ENCODE measurements at regions not wholly inside any gene's neighbourhood (a gene's known extent, or its start where the extent isn't known, plus 50 kb on each side); places are given as distances from the start of the nearest gene placed in this dataset.

GRCh38 chr13:89270736-89271135 is 1599.6 kb downstream of the SLITRK5 start:
- Histone ChIP-seq H3K9me3 (peaks cover 0 to 2% (median 0%) of the 10 kb centered on the region in 4 donors), H3K36me3 (no peaks in the 10 kb centered on the region), H3K27ac (no peak overlapping the region), H3K4me1 (no peaks in the 10 kb centered on the region), H3K27me3 (no peaks in the 10 kb centered on the region), H3K4me3 (no peak overlapping the region)
- intact Hi-C loops (cut with DNase I): no loop called here
- 63 to 69% methylated on average over 3 of the region's 3 CpGs for WGBS, 2 donors
- DNase-seq: no peak
- no peak for TF ChIP-seq POLR2AphosphoS5 (IDR thresholded peaks at IDR 0.05)
- no peak for TF ChIP-seq CTCF (IDR thresholded peaks at IDR 0.05)
- TF ChIP-seq EP300 (IDR thresholded peaks at IDR 0.05): no peak
- TF ChIP-seq POLR2A (IDR thresholded peaks at IDR 0.05): no peak

GRCh38 chr13:89279374-89279773 is 1608.2 kb downstream of the SLITRK5 start:
- H3K9me3 ChIP-seq: no peaks in the 10 kb centered on the region
- peak overlapping the region in 3 of 4 donors; percentile 65 to 74 (median 70) for H3K27ac ChIP-seq
- H3K4me3 ChIP-seq: no peak overlapping the region
- DNase-seq: peak; percentile 78
- H3K36me3 ChIP-seq: no peaks in the 10 kb centered on the region
- H3K27me3 ChIP-seq: no peaks in the 10 kb centered on the region
- intact Hi-C loops (cut with DNase I): no loop called here
- H3K4me1 ChIP-seq: peaks cover 0 to 19% (median 12%) of the 10 kb centered on the region in 4 donors
- 72 to 77% methylated on average over 5 of the region's 5 CpGs for WGBS, 2 donors
- TF ChIP-seq CTCF (IDR thresholded peaks at IDR 0.05) (no peak), EP300 (IDR thresholded peaks at IDR 0.05) (peak in 3 of 4 donors; percentile 23 to 74 (median 46)), POLR2AphosphoS5 (IDR thresholded peaks at IDR 0.05) (peak; percentile 73 to 91 (median 89))

- WGBS, 2 donors: 84 to 90% methylated on average over 3 of the region's 3 CpGs
- no peaks in the 10 kb centered on the region for H3K36me3 ChIP-seq
Measured at GRCh38 chr13:89281331-89281730, 1610.2 kb downstream of the SLITRK5 start.

GRCh38 chr13:89282241-89282640 is 1611.1 kb downstream of the SLITRK5 start:
- TF ChIP-seq POLR2AphosphoS5 (IDR thresholded peaks at IDR 0.05): no peak
- no peak for TF ChIP-seq POLR2A (IDR thresholded peaks at IDR 0.05)
- TF ChIP-seq EP300 (IDR thresholded peaks at IDR 0.05): no peak
- no peak for TF ChIP-seq CTCF (IDR thresholded peaks at IDR 0.05)
- H3K4me3 ChIP-seq: no peak overlapping the region
- H3K27me3 ChIP-seq: no peaks in the 10 kb centered on the region
- H3K4me1 ChIP-seq: peaks cover 0 to 19% (median 12%) of the 10 kb centered on the region in 4 donors
- intact Hi-C loops (cut with DNase I): no loop called here
- WGBS, 2 donors: 89 to 92% methylated on average over 1 of the region's 1 CpG
- H3K36me3 ChIP-seq: no peaks in the 10 kb centered on the region
- H3K9me3 ChIP-seq: no peaks in the 10 kb centered on the region
- H3K27ac ChIP-seq: no peak overlapping the region
- DNase-seq: no peak

More at GRCh38 chr13:89281331-89281730, 1610.2 kb downstream of the SLITRK5 start:
- no peaks in the 10 kb centered on the region for H3K27me3 ChIP-seq
- no peak for DNase-seq
- intact Hi-C loops (cut with DNase I): no loop called here
- no peak overlapping the region for H3K4me3 ChIP-seq
- no peaks in the 10 kb centered on the region for H3K9me3 ChIP-seq
- peaks cover 0 to 19% (median 12%) of the 10 kb centered on the region in 4 donors for H3K4me1 ChIP-seq
- TF ChIP-seq POLR2A (IDR thresholded peaks at IDR 0.05) (no peak), CTCF (IDR thresholded peaks at IDR 0.05) (no peak), EP300 (IDR thresholded peaks at IDR 0.05) (no peak), POLR2AphosphoS5 (IDR thresholded peaks at IDR 0.05) (no peak)
- H3K27ac ChIP-seq: no peak overlapping the region

- Histone ChIP-seq H3K4me3 (no peak overlapping the region), H3K4me1 (no peaks in the 10 kb centered on the region), H3K9me3 (peaks cover 0 to under 1% (median 0%) of the 10 kb centered on the region in 4 donors), H3K27me3 (no peaks in the 10 kb centered on the region), H3K36me3 (no peaks in the 10 kb centered on the region), H3K27ac (no peak overlapping the region)
- intact Hi-C loops (cut with DNase I): no loop called here
- 53 to 56% methylated on average over 6 of the region's 6 CpGs for WGBS, 2 donors
- TF ChIP-seq CTCF (IDR thresholded peaks at IDR 0.05) (no peak), POLR2AphosphoS5 (IDR thresholded peaks at IDR 0.05) (no peak), POLR2A (IDR thresholded peaks at IDR 0.05) (no peak), EP300 (IDR thresholded peaks at IDR 0.05) (no peak)
- no peak for DNase-seq
Measured at GRCh38 chr13:89287381-89287780, 1616.2 kb downstream of the SLITRK5 start.

Measured in sigmoid colon (tissue), 6 donors.